ENCODE measurements at regions not wholly inside any gene's neighbourhood (a gene's known extent, or its start where the extent isn't known, plus 50 kb on each side); places are given as distances from the start of the nearest gene placed in this dataset.

DNA sequence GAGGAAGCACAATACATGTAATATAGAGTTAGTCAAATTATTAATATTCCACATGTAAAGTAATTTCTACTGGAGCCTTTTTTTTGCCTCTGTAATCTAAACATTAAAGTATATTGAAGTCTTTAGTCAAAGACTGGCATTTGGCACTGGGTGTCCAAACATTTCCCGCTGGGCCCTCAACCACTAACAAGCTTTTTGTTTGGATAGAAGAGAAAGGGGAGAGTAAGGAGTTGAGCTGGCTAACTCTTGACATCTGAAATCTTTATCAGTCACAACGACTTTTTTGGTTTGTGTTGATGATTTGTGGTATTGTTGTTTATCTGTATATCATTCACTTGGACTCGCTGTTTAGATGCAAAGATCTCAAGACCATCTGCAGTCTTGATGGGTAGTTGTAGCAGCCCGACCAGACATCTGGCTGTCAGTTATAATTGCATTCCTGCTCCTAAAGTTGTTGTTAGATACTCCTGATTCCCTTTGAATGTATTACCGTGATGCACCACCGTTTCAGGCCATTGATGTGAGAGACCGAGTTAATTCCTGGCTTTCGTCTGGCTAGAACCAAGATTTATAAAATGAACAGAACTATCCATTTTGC lies 379.6 kb downstream of the MTX2 start:
- Mint-ChIP-seq H3K27me3 (ENCODE audit: unreplicated experiment) (peaks cover 2% of the 10 kb centered on the region), H3K4me3 (ENCODE audit: unreplicated experiment) (no peak overlapping the region), H3K36me3 (ENCODE audit: unreplicated experiment) (no peaks in the 10 kb centered on the region), H3K27ac (ENCODE audit: unreplicated experiment) (no peak overlapping the region), H3K4me1 (ENCODE audit: low read depth, unreplicated experiment) (peaks cover 42% of the 10 kb centered on the region), H3K9me3 (ENCODE audit: unreplicated experiment) (no peaks in the 10 kb centered on the region)
- no peak for DNase-seq
- TF ChIP-seq, protein P1, sequence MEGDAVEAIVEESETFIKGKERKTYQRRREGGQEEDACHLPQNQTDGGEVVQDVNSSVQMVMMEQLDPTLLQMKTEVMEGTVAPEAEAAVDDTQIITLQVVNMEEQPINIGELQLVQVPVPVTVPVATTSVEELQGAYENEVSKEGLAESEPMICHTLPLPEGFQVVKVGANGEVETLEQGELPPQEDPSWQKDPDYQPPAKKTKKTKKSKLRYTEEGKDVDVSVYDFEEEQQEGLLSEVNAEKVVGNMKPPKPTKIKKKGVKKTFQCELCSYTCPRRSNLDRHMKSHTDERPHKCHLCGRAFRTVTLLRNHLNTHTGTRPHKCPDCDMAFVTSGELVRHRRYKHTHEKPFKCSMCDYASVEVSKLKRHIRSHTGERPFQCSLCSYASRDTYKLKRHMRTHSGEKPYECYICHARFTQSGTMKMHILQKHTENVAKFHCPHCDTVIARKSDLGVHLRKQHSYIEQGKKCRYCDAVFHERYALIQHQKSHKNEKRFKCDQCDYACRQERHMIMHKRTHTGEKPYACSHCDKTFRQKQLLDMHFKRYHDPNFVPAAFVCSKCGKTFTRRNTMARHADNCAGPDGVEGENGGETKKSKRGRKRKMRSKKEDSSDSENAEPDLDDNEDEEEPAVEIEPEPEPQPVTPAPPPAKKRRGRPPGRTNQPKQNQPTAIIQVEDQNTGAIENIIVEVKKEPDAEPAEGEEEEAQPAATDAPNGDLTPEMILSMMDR (IDR thresholded peaks at IDR 0.05; ENCODE audit: partially characterized antibody, unreplicated experiment), result no peak

DNA sequence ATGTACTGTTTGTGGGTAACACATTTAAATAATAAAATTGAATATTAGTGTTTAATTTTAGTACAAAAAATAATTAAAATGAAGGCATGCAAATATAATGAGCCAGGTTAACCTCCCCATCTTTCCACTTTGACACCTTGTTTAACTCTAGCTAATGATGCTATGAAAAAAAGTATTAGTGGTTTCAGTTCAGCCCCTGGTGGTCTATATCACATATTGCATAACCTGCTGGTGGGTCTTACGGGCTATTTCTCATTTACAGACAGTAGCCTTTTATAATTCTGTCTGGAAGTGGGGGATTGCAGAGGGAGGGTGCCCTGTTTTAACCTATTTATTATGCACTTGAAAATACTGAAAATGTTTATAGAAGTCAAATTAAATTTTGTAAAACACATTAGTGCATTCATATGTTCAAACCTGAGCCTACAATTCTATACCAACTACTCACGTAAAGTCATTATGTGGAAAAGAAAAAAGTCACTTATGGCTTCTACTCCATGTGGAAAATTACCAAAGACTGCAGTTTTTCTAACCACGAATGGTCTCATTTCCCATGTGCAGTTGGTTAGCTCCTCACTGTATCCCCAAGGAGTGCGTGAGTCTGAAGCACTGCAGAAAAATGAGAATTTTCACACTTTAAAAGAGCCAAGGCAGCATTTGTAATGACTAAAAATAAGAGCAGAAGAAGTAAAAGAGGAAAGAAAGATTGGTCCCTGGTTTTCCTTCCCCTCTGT lies 381.0 kb downstream of the MTX2 start:
- DNase-seq, result no peak
- H3K27ac Mint-ChIP-seq (ENCODE audit: unreplicated experiment), result no peak overlapping the region
- H3K27me3 Mint-ChIP-seq (ENCODE audit: unreplicated experiment), result no peaks in the 10 kb centered on the region
- H3K36me3 Mint-ChIP-seq (ENCODE audit: unreplicated experiment), result no peaks in the 10 kb centered on the region
- TF ChIP-seq, protein P1 (IDR thresholded peaks at IDR 0.05; ENCODE audit: partially characterized antibody, unreplicated experiment), result peak; percentile 73
- H3K4me3 Mint-ChIP-seq (ENCODE audit: unreplicated experiment), result no peak overlapping the region
- H3K9me3 Mint-ChIP-seq (ENCODE audit: unreplicated experiment), result no peaks in the 10 kb centered on the region
- peaks cover 46% of the 10 kb centered on the region for H3K4me1 Mint-ChIP-seq (ENCODE audit: low read depth, unreplicated experiment)

DNA sequence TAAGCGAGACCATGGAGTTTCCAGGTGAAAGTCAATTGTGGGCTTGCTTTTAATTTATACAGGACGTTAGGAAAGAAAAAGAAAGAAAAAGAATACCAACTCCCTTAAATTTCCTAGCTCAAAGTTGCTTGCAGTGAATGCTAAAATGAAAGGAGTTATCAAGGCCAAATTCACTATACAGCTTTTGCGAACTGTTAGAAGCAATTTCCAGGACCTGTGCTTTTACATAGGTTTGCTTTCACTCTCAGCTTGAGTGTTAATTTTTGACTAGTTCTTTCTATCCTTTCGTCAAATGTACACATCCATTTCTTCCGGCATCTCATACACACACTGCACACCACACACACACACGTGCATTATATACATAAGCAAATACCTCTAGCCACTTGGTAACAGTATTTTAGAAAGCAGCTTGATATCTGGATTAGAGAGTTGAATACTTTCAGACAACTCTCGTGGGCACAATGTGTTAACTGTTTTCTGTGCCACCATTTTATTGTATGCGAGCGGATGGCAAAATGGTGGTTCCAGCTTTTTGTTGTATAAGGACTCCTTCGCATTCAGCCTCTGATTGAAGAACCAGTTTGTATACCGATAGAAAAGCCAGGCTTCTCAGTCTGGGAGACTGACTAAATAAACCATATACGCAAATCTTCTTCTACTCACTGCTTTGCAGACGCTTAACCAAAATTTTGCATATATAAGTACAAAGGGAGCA lies 381.8 kb downstream of the MTX2 start:
- DNase-seq, result no peak
- Mint-ChIP-seq H3K36me3 (ENCODE audit: unreplicated experiment) (no peaks in the 10 kb centered on the region), H3K27me3 (ENCODE audit: unreplicated experiment) (no peaks in the 10 kb centered on the region), H3K9me3 (ENCODE audit: unreplicated experiment) (no peaks in the 10 kb centered on the region), H3K4me3 (ENCODE audit: unreplicated experiment) (no peak overlapping the region), H3K4me1 (ENCODE audit: low read depth, unreplicated experiment) (peaks cover 52% of the 10 kb centered on the region), H3K27ac (ENCODE audit: unreplicated experiment) (no peak overlapping the region)
- TF ChIP-seq, protein P1 (IDR thresholded peaks at IDR 0.05; ENCODE audit: partially characterized antibody, unreplicated experiment), result no peak

DNA sequence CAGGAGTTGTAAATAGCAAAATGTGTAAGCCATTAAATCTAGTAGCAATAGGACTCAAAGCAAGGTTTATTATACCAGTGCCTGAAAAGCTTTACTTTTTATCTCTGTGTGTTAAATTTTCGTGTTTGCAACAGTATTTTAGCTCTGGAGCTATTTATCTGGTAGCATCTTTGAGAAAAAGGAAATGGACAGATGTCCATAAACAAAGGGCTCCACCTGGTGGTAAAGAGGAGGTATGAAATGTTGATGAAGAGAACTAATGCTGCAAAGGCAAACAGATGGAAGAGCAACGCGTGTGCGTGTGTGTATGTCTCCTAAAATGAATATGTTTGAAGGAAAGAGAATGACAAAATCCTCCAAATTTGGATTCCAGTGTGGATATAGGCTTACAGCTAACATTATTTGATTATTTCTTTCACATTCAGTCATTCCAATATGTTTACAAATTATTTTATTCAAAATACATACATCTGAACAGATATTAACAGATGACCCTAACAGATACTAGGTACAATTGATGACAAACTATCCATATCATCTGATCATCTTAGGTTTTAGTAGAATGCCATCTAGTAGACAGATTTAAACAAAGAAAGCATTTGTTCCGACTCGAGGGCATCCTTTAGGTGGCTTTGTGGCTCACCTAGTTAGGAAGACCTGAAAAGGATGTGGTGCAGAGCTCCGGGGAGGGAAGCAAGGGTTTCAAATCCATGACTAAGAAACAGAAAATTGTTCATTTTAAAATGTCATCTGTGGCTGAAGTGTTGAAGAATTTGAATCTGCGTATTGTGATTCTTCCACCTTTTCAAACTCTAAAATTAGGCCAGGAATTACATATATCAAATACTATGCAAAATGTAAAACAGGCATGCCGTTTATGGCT lies 383.3 kb downstream of the MTX2 start:
- TF ChIP-seq, protein P1 (IDR thresholded peaks at IDR 0.05; ENCODE audit: partially characterized antibody, unreplicated experiment), result peak; percentile 96
- Mint-ChIP-seq H3K4me1 (ENCODE audit: low read depth, unreplicated experiment) (peaks cover 49% of the 10 kb centered on the region), H3K27ac (ENCODE audit: unreplicated experiment) (peak overlapping the region; percentile 40), H3K9me3 (ENCODE audit: unreplicated experiment) (no peaks in the 10 kb centered on the region), H3K36me3 (ENCODE audit: unreplicated experiment) (no peaks in the 10 kb centered on the region), H3K4me3 (ENCODE audit: unreplicated experiment) (no peak overlapping the region), H3K27me3 (ENCODE audit: unreplicated experiment) (no peaks in the 10 kb centered on the region)
- no peak for DNase-seq
